Activated CD4-positive, alpha-beta T cell treated with anti-CD3 and anti-CD28 coated beads, Interleukin-2, amount 10 ng/mL, durations not matched to agents 24 days and 14 days (primary cell): ENCODE measurements at regions not wholly inside any gene's neighbourhood (a gene's known extent, or its start where the extent isn't known, plus 50 kb on each side); places are given as distances from the start of the nearest gene placed in this dataset.

Source experiments
- DNase-seq: peaks from one replicate; pipeline ENCODE4 v3.0.0; 2022
- H3K27ac Mint-ChIP-seq: one replicate; pipeline ENCODE4 v1.8.0; 2022; ENCODE audit warnings: mild to moderate bottlenecking, mixed read lengths
- H3K27me3 Mint-ChIP-seq: one replicate; pipeline ENCODE4 v1.8.0; 2022; ENCODE audit warnings: mixed read lengths
- H3K36me3 Mint-ChIP-seq: one replicate; pipeline ENCODE4 v1.8.0; 2022; ENCODE audit warnings: low read depth, mild to moderate bottlenecking, mixed read lengths
- H3K4me1 Mint-ChIP-seq: one replicate; pipeline ENCODE4 v1.8.0; 2021; ENCODE audit warnings: mixed read lengths
- H3K4me3 Mint-ChIP-seq: one replicate; pipeline ENCODE4 v1.8.0; 2022; ENCODE audit warnings: mild to moderate bottlenecking, moderate library complexity, mixed read lengths
- H3K9me3 Mint-ChIP-seq: one replicate; pipeline ENCODE4 v1.8.0; 2021; ENCODE audit warnings: mixed read lengths
- intact Hi-C: fragments of 100-400 bp; cut with micrococcal nuclease; formaldehyde crosslinking; loops from one replicate; pipeline ENCODE4 v1.15.1; 2023

DNA sequence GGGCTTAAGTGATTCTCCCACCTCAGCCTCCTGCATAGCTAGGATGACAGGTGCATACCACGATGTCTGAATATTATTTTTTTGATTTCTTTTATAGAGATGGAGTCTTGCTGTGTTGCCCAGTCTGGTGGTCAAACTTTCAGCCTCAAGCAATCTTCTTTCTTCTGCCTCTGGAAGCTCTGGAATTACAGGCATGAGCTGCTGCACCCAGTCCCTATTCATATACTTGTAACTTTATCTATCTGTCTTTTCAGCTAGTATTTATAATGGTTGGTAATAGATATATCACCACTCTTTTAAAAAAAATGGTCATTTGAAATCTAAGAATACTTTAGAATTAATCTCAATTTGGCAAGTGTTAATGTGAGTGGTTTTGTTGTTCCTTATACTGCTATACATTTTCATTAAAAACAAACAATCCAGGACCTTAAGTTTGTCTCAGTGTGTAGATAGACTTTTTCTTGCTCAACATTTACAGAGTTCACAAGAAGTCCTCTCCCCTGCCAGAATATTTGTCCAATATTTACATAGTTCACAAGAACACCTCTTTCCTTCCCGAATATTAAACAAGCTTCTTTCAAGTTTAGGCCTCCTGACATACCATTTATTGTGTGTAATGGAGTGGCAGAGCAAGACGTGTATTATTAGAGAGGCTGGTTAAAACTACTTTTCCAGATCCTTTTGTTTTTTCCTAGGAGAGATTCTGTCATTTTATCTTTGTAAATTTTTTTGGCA is 1197.4 kb upstream of the ADGRL3 start:
- Mint-ChIP-seq H3K4me3 (no peak overlapping the region), H3K9me3 (no peaks in the 10 kb centered on the region), H3K36me3 (no peaks in the 10 kb centered on the region), H3K27me3 (no peaks in the 10 kb centered on the region), H3K27ac (no peak overlapping the region), H3K4me1 (no peaks in the 10 kb centered on the region)
- intact Hi-C loops, result no loop called here
- DNase-seq, result no peak

DNA sequence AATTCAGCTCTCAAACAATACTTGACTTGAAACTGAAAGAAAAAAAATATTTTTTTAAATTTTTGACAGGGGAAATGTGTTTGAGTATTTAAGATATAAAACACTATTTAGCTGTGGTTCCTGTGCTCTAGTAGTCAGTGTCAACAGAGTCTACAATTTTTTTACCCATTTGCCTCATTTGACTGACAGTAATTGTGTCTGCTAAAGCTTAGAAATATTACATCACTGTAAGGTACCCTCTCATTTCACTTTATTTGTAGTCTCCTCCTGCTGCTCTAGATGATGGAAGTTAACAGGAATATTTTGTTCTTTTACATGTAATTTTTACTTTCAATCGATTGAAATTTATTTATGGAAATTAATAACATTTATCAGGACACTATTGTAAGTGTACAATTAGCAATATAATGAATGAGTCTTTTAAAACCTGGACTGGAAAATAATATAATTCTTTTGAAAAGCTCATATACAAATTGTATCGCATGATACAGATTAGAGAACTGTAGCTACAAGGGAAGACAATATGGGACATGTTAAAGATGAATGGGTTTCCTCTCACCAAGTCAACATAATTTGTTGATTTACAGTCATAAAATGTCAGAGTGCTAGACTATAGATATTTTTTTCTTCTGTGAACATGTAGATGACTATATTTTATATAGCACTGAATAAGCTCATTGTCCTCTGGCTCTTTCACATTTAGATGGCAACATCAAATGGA is 1186.5 kb upstream of the ADGRL3 start:
- intact Hi-C loops, result no loop called here
- Mint-ChIP-seq H3K36me3 (no peaks in the 10 kb centered on the region), H3K4me3 (no peak overlapping the region), H3K4me1 (no peaks in the 10 kb centered on the region), H3K27me3 (no peaks in the 10 kb centered on the region), H3K27ac (no peak overlapping the region), H3K9me3 (no peaks in the 10 kb centered on the region)
- DNase-seq, result no peak

DNA sequence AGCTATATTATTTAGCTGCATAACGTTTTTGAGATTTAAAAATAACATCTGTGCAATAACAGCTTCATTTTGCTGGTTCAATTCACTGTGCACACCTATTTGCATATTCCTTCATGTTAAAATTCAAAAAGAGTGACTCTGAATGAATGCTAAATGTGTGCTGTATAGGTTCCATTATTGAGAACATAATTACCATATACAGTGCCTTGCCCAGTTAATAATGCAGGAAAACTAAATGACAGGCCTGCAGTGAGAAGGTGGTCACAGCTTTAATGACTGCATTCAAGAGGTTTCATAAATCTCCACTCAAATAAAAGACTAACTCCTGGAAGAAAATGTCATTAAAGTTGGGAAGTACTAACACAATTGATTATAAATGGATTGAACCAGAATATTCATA is 1183.2 kb upstream of the ADGRL3 start:
- Mint-ChIP-seq H3K9me3 (no peaks in the 10 kb centered on the region), H3K4me3 (no peak overlapping the region), H3K27ac (no peak overlapping the region), H3K4me1 (no peaks in the 10 kb centered on the region), H3K27me3 (no peaks in the 10 kb centered on the region), H3K36me3 (no peaks in the 10 kb centered on the region)
- intact Hi-C loops, result no loop called here
- DNase-seq, result no peak

GRCh38 chr4:60019180-60019579 is 1180.9 kb upstream of the ADGRL3 start:
- Mint-ChIP-seq H3K36me3 (no peaks in the 10 kb centered on the region), H3K4me3 (no peak overlapping the region), H3K27ac (no peak overlapping the region), H3K27me3 (no peaks in the 10 kb centered on the region), H3K4me1 (no peaks in the 10 kb centered on the region), H3K9me3 (no peaks in the 10 kb centered on the region)
- DNase-seq, result no peak
- intact Hi-C loops, result no loop called here

GRCh38 chr4:60019946-60020345 is 1180.2 kb upstream of the ADGRL3 start:
- Mint-ChIP-seq H3K27me3 (no peaks in the 10 kb centered on the region), H3K9me3 (no peaks in the 10 kb centered on the region), H3K27ac (no peak overlapping the region), H3K36me3 (no peaks in the 10 kb centered on the region), H3K4me1 (no peaks in the 10 kb centered on the region), H3K4me3 (no peak overlapping the region)
- no peak for DNase-seq
- intact Hi-C loops, result no loop called here

DNA sequence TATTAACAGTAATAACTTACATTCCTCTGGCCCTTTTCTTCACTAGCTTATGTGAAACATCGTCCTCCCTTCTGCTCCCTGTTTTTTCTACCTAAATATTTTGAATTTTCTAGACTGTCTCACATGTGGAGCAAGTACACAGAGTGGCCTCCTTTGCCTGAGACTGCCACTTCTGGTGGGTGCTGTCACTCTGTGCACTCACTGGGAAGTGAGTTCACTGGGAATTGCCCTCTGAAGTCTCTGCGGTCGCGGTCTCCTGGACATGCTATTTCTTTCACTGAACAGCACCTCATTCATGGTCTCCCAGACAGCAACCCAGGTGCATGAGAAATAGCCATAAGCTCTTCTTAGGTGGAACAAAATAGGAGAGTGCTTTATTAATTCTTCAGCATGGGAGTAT is 1179.7 kb upstream of the ADGRL3 start:
- Mint-ChIP-seq H3K4me3 (no peak overlapping the region), H3K9me3 (peaks cover under 1% of the 10 kb centered on the region), H3K27ac (no peak overlapping the region), H3K4me1 (no peaks in the 10 kb centered on the region), H3K36me3 (no peaks in the 10 kb centered on the region), H3K27me3 (no peaks in the 10 kb centered on the region)
- intact Hi-C loops, result no loop called here
- DNase-seq, result no peak

DNA sequence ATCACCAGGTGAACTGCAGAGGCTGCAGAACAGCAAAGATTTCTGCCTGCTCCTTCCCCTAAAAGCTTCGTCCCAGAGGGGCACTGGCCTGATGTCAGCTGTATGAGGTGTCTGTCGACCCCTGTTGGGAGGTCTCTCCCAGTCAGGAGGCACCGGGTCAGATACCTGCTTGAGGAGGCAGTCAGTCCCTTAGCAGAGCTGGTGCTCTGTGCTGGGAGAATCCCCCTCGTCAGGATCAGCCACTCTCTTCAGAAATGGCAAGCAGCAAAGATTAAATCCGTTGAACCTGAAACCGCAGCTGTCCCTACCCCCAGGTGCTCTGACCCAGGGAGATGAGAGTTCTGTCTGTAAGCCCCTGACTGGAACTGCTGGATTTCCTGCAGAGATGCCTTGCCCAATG is 1166.3 kb upstream of the ADGRL3 start:
- no peaks in the 10 kb centered on the region for H3K27me3 Mint-ChIP-seq
- peaks cover 3% of the 10 kb centered on the region for H3K9me3 Mint-ChIP-seq
- no peak overlapping the region for H3K27ac Mint-ChIP-seq
- H3K4me3 Mint-ChIP-seq, result no peak overlapping the region
- no peaks in the 10 kb centered on the region for H3K4me1 Mint-ChIP-seq
- DNase-seq, result no peak
- intact Hi-C loops, result no loop called here
- H3K36me3 Mint-ChIP-seq, result no peaks in the 10 kb centered on the region

DNA sequence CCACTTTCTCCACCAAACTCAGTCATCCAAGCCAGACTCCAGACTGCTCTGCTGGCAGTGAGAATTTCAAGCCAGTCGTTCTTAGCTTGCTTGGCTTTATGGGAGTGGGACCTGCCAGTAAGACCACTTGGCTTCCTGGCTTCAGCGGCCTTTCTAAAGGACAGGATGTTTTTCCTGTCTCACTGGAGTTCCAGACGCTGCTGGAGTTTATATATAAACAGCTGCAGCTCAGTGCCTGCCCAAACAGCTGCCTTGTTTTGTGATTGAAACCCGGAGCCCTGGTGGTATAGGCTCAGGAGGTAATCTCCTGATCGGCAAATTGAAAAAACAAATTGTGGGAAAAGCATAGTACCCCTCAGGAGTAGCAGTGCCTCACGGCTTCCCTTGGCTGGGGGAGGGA is 1165.8 kb upstream of the ADGRL3 start:
- no peak overlapping the region for H3K27ac Mint-ChIP-seq
- H3K4me3 Mint-ChIP-seq, result no peak overlapping the region
- H3K36me3 Mint-ChIP-seq, result no peaks in the 10 kb centered on the region
- H3K9me3 Mint-ChIP-seq, result peaks cover 3% of the 10 kb centered on the region
- DNase-seq, result no peak
- H3K4me1 Mint-ChIP-seq, result no peaks in the 10 kb centered on the region
- H3K27me3 Mint-ChIP-seq, result no peaks in the 10 kb centered on the region
- intact Hi-C loops, result no loop called here

DNA sequence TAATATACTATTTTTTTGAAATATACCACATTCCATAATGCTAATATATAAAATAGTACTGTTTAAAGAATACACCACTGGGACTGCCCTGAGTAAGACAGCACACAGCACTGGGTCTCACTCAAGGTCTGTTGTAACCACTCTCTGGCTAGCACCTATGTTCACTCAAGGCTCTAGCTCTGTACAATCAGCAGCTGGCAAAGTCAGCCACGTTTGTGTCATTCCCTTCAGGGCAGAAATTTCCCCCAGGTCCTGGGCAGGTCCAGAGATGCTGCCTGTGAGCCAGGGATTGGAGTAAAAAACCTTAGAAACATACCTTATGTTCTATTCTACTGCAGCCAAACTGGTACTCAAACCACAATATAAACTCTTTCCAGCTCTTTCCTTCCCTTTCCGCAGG is 1160.2 kb upstream of the ADGRL3 start:
- Mint-ChIP-seq H3K27ac (no peak overlapping the region), H3K4me3 (no peak overlapping the region), H3K36me3 (no peaks in the 10 kb centered on the region), H3K27me3 (no peaks in the 10 kb centered on the region), H3K4me1 (no peaks in the 10 kb centered on the region), H3K9me3 (peaks cover 3% of the 10 kb centered on the region)
- DNase-seq, result no peak
- intact Hi-C loops, result no loop called here

DNA sequence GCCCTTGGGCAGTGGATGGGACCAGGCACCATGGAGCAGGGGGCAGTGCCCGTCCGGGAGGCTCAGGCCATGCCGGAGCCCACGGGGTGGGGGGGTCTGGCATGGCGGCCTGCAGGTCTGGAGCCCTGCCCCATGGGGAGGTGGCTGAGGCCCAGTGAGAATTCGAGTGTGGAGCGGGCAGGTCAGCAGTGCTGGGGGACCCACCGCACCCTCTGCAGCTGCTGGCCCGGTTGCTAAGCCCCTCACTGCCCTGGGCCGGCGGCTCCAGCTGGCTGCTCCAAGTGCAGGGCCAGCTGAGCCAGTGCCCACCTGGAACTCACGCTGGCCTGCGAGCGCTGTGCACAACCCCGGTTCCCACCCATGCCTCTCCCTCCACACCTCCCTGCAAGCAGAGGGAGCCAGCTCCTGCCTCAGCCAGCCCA is 1157.9 kb upstream of the ADGRL3 start:
- Mint-ChIP-seq H3K36me3 (no peaks in the 10 kb centered on the region), H3K27ac (no peak overlapping the region), H3K4me1 (no peaks in the 10 kb centered on the region), H3K27me3 (no peaks in the 10 kb centered on the region), H3K9me3 (peaks cover 3% of the 10 kb centered on the region), H3K4me3 (no peak overlapping the region)
- intact Hi-C loops, result no loop called here
- no peak for DNase-seq

GRCh38 chr4:60042941-60043340 is 1157.2 kb upstream of the ADGRL3 start:
- H3K4me3 Mint-ChIP-seq, result no peak overlapping the region
- DNase-seq, result no peak
- H3K27ac Mint-ChIP-seq, result no peak overlapping the region
- no peaks in the 10 kb centered on the region for H3K36me3 Mint-ChIP-seq
- H3K27me3 Mint-ChIP-seq, result no peaks in the 10 kb centered on the region
- intact Hi-C loops, result no loop called here
- H3K9me3 Mint-ChIP-seq, result peaks cover 3% of the 10 kb centered on the region
- H3K4me1 Mint-ChIP-seq, result no peaks in the 10 kb centered on the region

- H3K4me1 Mint-ChIP-seq, result no peaks in the 10 kb centered on the region
- no peak overlapping the region for H3K4me3 Mint-ChIP-seq
- no peaks in the 10 kb centered on the region for H3K36me3 Mint-ChIP-seq
- H3K9me3 Mint-ChIP-seq, result peaks cover 15% of the 10 kb centered on the region
- H3K27me3 Mint-ChIP-seq, result no peaks in the 10 kb centered on the region
- intact Hi-C loops, result no loop called here
- H3K27ac Mint-ChIP-seq, result no peak overlapping the region
- DNase-seq, result no peak
Measured at GRCh38 chr4:60078984-60079383, 1121.1 kb upstream of the ADGRL3 start.

DNA sequence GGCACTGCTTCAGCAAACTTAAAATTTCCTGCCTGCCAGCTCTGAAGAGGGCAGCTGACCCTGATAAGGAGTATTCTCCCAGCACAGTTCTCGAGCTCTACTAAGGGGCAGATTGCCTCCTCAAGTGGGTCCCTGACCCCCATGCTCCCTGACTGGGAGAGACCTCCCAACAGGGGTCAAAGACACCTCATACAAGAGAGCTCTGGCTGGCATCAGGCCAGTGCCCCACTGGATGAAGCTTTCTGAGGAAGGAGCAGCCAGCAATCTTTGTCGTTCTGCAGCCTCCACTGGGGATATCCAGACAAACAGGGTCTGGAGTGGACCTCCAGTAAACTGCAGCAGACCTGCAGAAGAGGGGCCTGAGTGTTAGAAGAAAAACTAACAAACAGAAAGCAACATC is 1118.3 kb upstream of the ADGRL3 start:
- Mint-ChIP-seq H3K36me3 (no peaks in the 10 kb centered on the region), H3K9me3 (peaks cover 17% of the 10 kb centered on the region), H3K4me3 (no peak overlapping the region), H3K27ac (no peak overlapping the region), H3K27me3 (no peaks in the 10 kb centered on the region), H3K4me1 (no peaks in the 10 kb centered on the region)
- no peak for DNase-seq
- intact Hi-C loops, result no loop called here

- Mint-ChIP-seq H3K27me3 (no peaks in the 10 kb centered on the region), H3K27ac (no peak overlapping the region)
Measured at GRCh38 chr4:60088807-60089486, 1111.2 kb upstream of the ADGRL3 start.

More at GRCh38 chr4:60088807-60089486, 1111.2 kb upstream of the ADGRL3 start:
- H3K9me3 Mint-ChIP-seq, result peaks cover 3% of the 10 kb centered on the region
- intact Hi-C loops, result no loop called here
- H3K36me3 Mint-ChIP-seq, result no peaks in the 10 kb centered on the region
- no peak overlapping the region for H3K4me3 Mint-ChIP-seq
- no peak for DNase-seq
- no peaks in the 10 kb centered on the region for H3K4me1 Mint-ChIP-seq
